HEK293 (cell line): ENCODE measurements at regions not wholly inside any gene's neighbourhood (a gene's known extent, or its start where the extent isn't known, plus 50 kb on each side); places are given as distances from the start of the nearest gene placed in this dataset.

Source experiments
- BCL11A ChIP-seq: fragments of 450-650 bp; formaldehyde crosslinking; IDR thresholded peaks from 2 replicates; pipeline ENCODE4 v1.5.1; 2016; ENCODE audit warnings: low read depth, missing biosample characterization, missing genetic modification characterization
- SP7 ChIP-seq: fragments of 450-650 bp; formaldehyde crosslinking; IDR thresholded peaks from 2 replicates; pipeline ENCODE4 v1.5.1; 2016; ENCODE audit warnings: missing biosample characterization, missing genetic modification characterization
- TCF7L2 ChIP-seq: IDR thresholded peaks from 2 replicates; pipeline ENCODE4 v1.6.1; 2011; ENCODE audit warnings: low read depth, mild to moderate bottlenecking, inconsistent platforms, low read length, moderate library complexity, borderline replicate concordance
- ZNF501 ChIP-seq: fragments of 450-650 bp; formaldehyde crosslinking; IDR thresholded peaks from 2 replicates; pipeline ENCODE4 v1.5.1; 2016; ENCODE audit warnings: missing biosample characterization, missing genetic modification characterization
- ZNF530 ChIP-seq: fragments of 450-650 bp; formaldehyde crosslinking; IDR thresholded peaks from 2 replicates; pipeline ENCODE4 v1.5.1; 2016; ENCODE audit warnings: low read depth, missing biosample characterization, missing genetic modification characterization
- TF ChIP-seq, protein P1 (sequence below): fragments of 450-650 bp; formaldehyde crosslinking; IDR thresholded peaks from 2 replicates; pipeline ENCODE4 v1.5.1; 2016; ENCODE audit warnings: missing biosample characterization, missing genetic modification characterization, low read depth
- TF ChIP-seq, protein P2 (sequence below): fragments of 450-650 bp; formaldehyde crosslinking; IDR thresholded peaks from 2 replicates; pipeline ENCODE4 v1.5.1; 2016; ENCODE audit warnings: missing biosample characterization, missing genetic modification characterization
- TF ChIP-seq, protein P3 (sequence below): fragments of 450-650 bp; formaldehyde crosslinking; IDR thresholded peaks from 2 replicates; pipeline ENCODE4 v1.5.1; 2016; ENCODE audit warnings: missing biosample characterization, missing genetic modification characterization, low read depth
- TF ChIP-seq, protein P4 (sequence below): fragments of 450-650 bp; formaldehyde crosslinking; IDR thresholded peaks from 2 replicates; pipeline ENCODE4 v1.5.0; 2017; ENCODE audit warnings: missing biosample characterization, missing genetic modification characterization, borderline replicate concordance

DNA sequence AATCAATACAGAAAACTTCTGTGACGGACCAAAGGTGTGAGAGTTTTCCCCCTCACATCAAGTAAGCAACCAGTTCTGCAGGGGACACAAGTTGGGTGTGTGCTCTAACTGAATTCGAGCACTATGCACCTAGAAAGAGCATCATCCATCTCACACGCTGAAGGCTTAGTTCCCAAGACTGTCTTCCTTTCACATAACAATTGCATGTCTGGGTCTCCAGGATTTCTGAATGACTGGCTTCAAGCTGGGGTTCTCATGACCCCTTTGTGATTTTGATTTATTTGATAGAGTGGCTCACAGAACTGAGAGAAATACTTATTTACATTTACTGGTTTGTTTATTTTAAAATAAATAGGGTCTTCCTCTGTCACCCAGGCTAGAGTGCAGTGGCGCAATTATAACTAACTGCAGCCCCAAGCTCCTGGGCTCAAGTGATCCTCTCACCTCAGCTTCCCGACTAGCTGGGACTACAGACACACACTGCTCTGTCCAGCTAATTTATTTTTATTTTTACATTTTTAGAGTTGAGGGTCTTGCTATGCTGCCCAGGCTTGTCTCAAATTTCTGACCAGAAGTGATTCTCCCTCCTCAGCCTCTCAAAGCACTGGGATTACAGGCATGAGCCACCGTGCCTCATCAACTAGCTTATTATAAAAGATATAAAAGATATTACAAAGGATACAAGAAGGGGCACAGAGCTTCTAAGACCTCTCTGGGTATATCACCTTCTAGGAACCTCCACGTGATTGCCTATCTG, 316.7 kb upstream of the CDH12 start:
- no peak for TF ChIP-seq ZNF501
- TF ChIP-seq, protein P1, sequence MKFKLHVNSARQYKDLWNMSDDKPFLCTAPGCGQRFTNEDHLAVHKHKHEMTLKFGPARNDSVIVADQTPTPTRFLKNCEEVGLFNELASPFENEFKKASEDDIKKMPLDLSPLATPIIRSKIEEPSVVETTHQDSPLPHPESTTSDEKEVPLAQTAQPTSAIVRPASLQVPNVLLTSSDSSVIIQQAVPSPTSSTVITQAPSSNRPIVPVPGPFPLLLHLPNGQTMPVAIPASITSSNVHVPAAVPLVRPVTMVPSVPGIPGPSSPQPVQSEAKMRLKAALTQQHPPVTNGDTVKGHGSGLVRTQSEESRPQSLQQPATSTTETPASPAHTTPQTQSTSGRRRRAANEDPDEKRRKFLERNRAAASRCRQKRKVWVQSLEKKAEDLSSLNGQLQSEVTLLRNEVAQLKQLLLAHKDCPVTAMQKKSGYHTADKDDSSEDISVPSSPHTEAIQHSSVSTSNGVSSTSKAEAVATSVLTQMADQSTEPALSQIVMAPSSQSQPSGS, result no peak
- no peak for TF ChIP-seq ZNF530 (tag by site-specific recombination)
- TF ChIP-seq, protein P2, sequence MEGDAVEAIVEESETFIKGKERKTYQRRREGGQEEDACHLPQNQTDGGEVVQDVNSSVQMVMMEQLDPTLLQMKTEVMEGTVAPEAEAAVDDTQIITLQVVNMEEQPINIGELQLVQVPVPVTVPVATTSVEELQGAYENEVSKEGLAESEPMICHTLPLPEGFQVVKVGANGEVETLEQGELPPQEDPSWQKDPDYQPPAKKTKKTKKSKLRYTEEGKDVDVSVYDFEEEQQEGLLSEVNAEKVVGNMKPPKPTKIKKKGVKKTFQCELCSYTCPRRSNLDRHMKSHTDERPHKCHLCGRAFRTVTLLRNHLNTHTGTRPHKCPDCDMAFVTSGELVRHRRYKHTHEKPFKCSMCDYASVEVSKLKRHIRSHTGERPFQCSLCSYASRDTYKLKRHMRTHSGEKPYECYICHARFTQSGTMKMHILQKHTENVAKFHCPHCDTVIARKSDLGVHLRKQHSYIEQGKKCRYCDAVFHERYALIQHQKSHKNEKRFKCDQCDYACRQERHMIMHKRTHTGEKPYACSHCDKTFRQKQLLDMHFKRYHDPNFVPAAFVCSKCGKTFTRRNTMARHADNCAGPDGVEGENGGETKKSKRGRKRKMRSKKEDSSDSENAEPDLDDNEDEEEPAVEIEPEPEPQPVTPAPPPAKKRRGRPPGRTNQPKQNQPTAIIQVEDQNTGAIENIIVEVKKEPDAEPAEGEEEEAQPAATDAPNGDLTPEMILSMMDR (tag by site-specific recombination), result no peak
- TF ChIP-seq SP7 (tag by site-specific recombination), result no peak
- TF ChIP-seq, protein P3, sequence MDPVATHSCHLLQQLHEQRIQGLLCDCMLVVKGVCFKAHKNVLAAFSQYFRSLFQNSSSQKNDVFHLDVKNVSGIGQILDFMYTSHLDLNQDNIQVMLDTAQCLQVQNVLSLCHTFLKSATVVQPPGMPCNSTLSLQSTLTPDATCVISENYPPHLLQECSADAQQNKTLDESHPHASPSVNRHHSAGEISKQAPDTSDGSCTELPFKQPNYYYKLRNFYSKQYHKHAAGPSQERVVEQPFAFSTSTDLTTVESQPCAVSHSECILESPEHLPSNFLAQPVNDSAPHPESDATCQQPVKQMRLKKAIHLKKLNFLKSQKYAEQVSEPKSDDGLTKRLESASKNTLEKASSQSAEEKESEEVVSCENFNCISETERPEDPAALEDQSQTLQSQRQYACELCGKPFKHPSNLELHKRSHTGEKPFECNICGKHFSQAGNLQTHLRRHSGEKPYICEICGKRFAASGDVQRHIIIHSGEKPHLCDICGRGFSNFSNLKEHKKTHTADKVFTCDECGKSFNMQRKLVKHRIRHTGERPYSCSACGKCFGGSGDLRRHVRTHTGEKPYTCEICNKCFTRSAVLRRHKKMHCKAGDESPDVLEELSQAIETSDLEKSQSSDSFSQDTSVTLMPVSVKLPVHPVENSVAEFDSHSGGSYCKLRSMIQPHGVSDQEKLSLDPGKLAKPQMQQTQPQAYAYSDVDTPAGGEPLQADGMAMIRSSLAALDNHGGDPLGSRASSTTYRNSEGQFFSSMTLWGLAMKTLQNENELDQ, result no peak
- TF ChIP-seq, protein P4, sequence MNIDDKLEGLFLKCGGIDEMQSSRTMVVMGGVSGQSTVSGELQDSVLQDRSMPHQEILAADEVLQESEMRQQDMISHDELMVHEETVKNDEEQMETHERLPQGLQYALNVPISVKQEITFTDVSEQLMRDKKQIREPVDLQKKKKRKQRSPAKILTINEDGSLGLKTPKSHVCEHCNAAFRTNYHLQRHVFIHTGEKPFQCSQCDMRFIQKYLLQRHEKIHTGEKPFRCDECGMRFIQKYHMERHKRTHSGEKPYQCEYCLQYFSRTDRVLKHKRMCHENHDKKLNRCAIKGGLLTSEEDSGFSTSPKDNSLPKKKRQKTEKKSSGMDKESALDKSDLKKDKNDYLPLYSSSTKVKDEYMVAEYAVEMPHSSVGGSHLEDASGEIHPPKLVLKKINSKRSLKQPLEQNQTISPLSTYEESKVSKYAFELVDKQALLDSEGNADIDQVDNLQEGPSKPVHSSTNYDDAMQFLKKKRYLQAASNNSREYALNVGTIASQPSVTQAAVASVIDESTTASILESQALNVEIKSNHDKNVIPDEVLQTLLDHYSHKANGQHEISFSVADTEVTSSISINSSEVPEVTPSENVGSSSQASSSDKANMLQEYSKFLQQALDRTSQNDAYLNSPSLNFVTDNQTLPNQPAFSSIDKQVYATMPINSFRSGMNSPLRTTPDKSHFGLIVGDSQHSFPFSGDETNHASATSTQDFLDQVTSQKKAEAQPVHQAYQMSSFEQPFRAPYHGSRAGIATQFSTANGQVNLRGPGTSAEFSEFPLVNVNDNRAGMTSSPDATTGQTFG (tag by site-specific recombination), result no peak
- no peak for TF ChIP-seq BCL11A (tag by site-specific recombination)
- no peak for TF ChIP-seq TCF7L2
